ENCODE measurements at regions not wholly inside any gene's neighbourhood (a gene's known extent, or its start where the extent isn't known, plus 50 kb on each side); places are given as distances from the start of the nearest gene placed in this dataset.

GRCh38 chr9:12904261-12905000 lies 129.6 kb downstream of the LURAP1L start (continued):
- TF ChIP-seq ZNF425 (CRISPR knock-in tag; conservative IDR thresholded peaks at IDR 0.05) (no peak), PRRX2 (CRISPR knock-in tag; IDR thresholded peaks at IDR 0.05) (no peak)

GRCh38 chr9:12906646-12907045 lies 131.8 kb downstream of the LURAP1L start:
- TF ChIP-seq ELF4 (CRISPR knock-in tag; IDR thresholded peaks at IDR 0.05; ENCODE audit: low read depth): no peak
- TF ChIP-seq TP53 (CRISPR knock-in tag; IDR thresholded peaks at IDR 0.05): no peak
- TF ChIP-seq CBFB (CRISPR knock-in tag; IDR thresholded peaks at IDR 0.05; ENCODE audit: low read depth): no peak
- TF ChIP-seq ATF2 (CRISPR knock-in tag; IDR thresholded peaks at IDR 0.05; ENCODE audit: borderline replicate concordance, low read depth): no peak
- no peak for TF ChIP-seq MLX (CRISPR knock-in tag; IDR thresholded peaks at IDR 0.05)
- no peak for TF ChIP-seq RELA (CRISPR knock-in tag; IDR thresholded peaks at IDR 0.05; ENCODE audit: borderline replicate concordance)
- TF ChIP-seq ZNF423 (CRISPR knock-in tag; IDR thresholded peaks at IDR 0.05): no peak
- TF ChIP-seq HMGA2 (CRISPR knock-in tag; IDR thresholded peaks at IDR 0.05): no peak
- no peak for TF ChIP-seq ZBTB43 (CRISPR knock-in tag; IDR thresholded peaks at IDR 0.05)
- no peak for TF ChIP-seq TCF7 (CRISPR knock-in tag; IDR thresholded peaks at IDR 0.05; ENCODE audit: low read depth)
- TF ChIP-seq STAT6 (CRISPR knock-in tag; conservative IDR thresholded peaks at IDR 0.05; ENCODE audit: low read depth): no peak
- no peak for TF ChIP-seq ZNF532 (CRISPR knock-in tag; IDR thresholded peaks at IDR 0.05; ENCODE audit: borderline replicate concordance)
- no peak for TF ChIP-seq TEAD4 (CRISPR knock-in tag; IDR thresholded peaks at IDR 0.05)
- TF ChIP-seq ZNF219 (CRISPR knock-in tag; IDR thresholded peaks at IDR 0.05; ENCODE audit: borderline replicate concordance): no peak
- no peaks in the 10 kb centered on the region for H3K27me3 Mint-ChIP-seq (ENCODE audit: low read depth)
- H3K9me3 Mint-ChIP-seq: no peaks in the 10 kb centered on the region; the same call in 1 of the 2 replicates
- H3K4me3 Mint-ChIP-seq: no peak overlapping the region
- H3K4me1 Mint-ChIP-seq: peaks cover 7% of the 10 kb centered on the region
- H3K36me3 Mint-ChIP-seq: no peaks in the 10 kb centered on the region
- no peak for DNase-seq (ENCODE audit: low spot score)
- ChIA-PET POLR2A (no interaction called here), CTCF (no interaction called here)
- ATAC-seq: no peak
- no peak overlapping the region for H3K27ac Mint-ChIP-seq

Measured in WTC11 (cell line).